ENCODE measurements at regions not wholly inside any gene's neighbourhood (a gene's known extent, or its start where the extent isn't known, plus 50 kb on each side); places are given as distances from the start of the nearest gene placed in this dataset.

- TF ChIP-seq, protein P1, sequence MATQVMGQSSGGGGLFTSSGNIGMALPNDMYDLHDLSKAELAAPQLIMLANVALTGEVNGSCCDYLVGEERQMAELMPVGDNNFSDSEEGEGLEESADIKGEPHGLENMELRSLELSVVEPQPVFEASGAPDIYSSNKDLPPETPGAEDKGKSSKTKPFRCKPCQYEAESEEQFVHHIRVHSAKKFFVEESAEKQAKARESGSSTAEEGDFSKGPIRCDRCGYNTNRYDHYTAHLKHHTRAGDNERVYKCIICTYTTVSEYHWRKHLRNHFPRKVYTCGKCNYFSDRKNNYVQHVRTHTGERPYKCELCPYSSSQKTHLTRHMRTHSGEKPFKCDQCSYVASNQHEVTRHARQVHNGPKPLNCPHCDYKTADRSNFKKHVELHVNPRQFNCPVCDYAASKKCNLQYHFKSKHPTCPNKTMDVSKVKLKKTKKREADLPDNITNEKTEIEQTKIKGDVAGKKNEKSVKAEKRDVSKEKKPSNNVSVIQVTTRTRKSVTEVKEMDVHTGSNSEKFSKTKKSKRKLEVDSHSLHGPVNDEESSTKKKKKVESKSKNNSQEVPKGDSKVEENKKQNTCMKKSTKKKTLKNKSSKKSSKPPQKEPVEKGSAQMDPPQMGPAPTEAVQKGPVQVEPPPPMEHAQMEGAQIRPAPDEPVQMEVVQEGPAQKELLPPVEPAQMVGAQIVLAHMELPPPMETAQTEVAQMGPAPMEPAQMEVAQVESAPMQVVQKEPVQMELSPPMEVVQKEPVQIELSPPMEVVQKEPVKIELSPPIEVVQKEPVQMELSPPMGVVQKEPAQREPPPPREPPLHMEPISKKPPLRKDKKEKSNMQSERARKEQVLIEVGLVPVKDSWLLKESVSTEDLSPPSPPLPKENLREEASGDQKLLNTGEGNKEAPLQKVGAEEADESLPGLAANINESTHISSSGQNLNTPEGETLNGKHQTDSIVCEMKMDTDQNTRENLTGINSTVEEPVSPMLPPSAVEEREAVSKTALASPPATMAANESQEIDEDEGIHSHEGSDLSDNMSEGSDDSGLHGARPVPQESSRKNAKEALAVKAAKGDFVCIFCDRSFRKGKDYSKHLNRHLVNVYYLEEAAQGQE (IDR thresholded peaks at IDR 0.05; ENCODE audit: unreplicated experiment): no peak
- no peak for TF ChIP-seq CREB1 (CRISPR knock-in tag; IDR thresholded peaks at IDR 0.05; ENCODE audit: low read depth)
- TF ChIP-seq ZNF331 (CRISPR knock-in tag; IDR thresholded peaks at IDR 0.05; ENCODE audit: low read depth): no peak
- TF ChIP-seq ZNF114 (CRISPR knock-in tag; IDR thresholded peaks at IDR 0.05): no peak
- TF ChIP-seq POLR2AphosphoS5 (IDR thresholded peaks at IDR 0.05; ENCODE audit: low read depth): no peak
- TF ChIP-seq STAT1 (IDR thresholded peaks at IDR 0.05; ENCODE audit: unreplicated experiment): no peak
These were observed 419.2 kb downstream of the GLRX3 start (continued) for GRCh38 chr10:130555411-130555750.

GRCh38 chr10:130557181-130557845 is 421.1 kb downstream of the GLRX3 start:
- no peak overlapping the region for H3K27ac ChIP-seq (ENCODE audit: low read depth)
- Mint-ChIP-seq H3K36me3 (ENCODE audit: low read depth) (peaks cover 59% of the 10 kb centered on the region), H3K4me3 (no peak overlapping the region), H3K9me3 (peaks cover 99% of the 10 kb centered on the region), H3K27ac (no peak overlapping the region), H3K4me1 (no peaks in the 10 kb centered on the region), H3K27me3 (ENCODE audit: insufficient read depth, low read depth, poor library complexity) (peaks cover 3% of the 10 kb centered on the region)
- no peaks in the 10 kb centered on the region for H3K9me2 ChIP-seq (ENCODE audit: insufficient read depth)
- H3K27me3 ChIP-seq (ENCODE audit: insufficient read depth): no peaks in the 10 kb centered on the region
- ATAC-seq (no peak), DNase-seq (ENCODE audit: low spot score) (no peak)
- no peaks in the 10 kb centered on the region for H3K79me2 ChIP-seq (replicated peaks; ENCODE audit: insufficient read depth)
- no peak overlapping the region for H3K4me2 ChIP-seq
- H3K4me1 ChIP-seq (ENCODE audit: insufficient read depth): no peaks in the 10 kb centered on the region
- H4K20me1 ChIP-seq (replicated peaks; ENCODE audit: insufficient read depth): no peaks in the 10 kb centered on the region
- H3F3A ChIP-seq (replicated peaks; ENCODE audit: low read depth): no peaks in the 10 kb centered on the region
- H3K4me3 ChIP-seq: no peak overlapping the region
- no peak overlapping the region for H2AFZ ChIP-seq
- H3K36me3 ChIP-seq (ENCODE audit: insufficient read depth): no peaks in the 10 kb centered on the region; the same call in 1 of the 2 replicates
- TF ChIP-seq POLR2AphosphoS5 (IDR thresholded peaks at IDR 0.05; ENCODE audit: low read depth): no peak
- TF ChIP-seq ZNF331 (CRISPR knock-in tag; IDR thresholded peaks at IDR 0.05; ENCODE audit: low read depth): no peak
- TF ChIP-seq ETS1 (IDR thresholded peaks at IDR 0.05): no peak
- TF ChIP-seq ZNF114 (CRISPR knock-in tag; IDR thresholded peaks at IDR 0.05): no peak
- TF ChIP-seq EZH2 (IDR thresholded peaks at IDR 0.05; ENCODE audit: low read depth, unreplicated experiment): no peak
- no peak for TF ChIP-seq CREB1 (CRISPR knock-in tag; IDR thresholded peaks at IDR 0.05; ENCODE audit: low read depth)
- no peak for TF ChIP-seq STAT1 (IDR thresholded peaks at IDR 0.05; ENCODE audit: unreplicated experiment)
- TF ChIP-seq EZH2phosphoT487 (IDR thresholded peaks at IDR 0.05; ENCODE audit: unreplicated experiment): no peak
- TF ChIP-seq JUNB (IDR thresholded peaks at IDR 0.05; ENCODE audit: unreplicated experiment): no peak
- TF ChIP-seq, protein P1 (IDR thresholded peaks at IDR 0.05; ENCODE audit: unreplicated experiment): no peak

Measured in GM23338 (cell line).